ENCODE measurements at regions not wholly inside any gene's neighbourhood (a gene's known extent, or its start where the extent isn't known, plus 50 kb on each side); places are given as distances from the start of the nearest gene placed in this dataset.

DNA sequence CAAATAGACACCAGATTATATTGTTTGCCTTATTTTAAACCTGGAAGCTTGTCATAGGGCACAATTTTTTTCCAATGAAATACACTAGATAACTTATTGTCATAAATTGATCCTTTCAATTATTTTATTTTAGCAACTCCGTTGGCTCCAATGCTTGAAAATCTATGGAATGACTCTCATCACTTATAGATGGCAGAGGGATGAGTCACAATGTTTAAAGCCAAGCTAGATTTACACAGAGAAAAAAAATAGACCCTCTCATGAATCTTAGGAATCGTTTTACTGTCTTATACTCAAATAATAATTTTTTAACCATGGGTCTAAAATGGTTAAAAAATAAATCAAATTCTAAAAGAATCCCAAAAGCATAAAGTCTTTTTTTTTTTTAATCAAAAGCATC lies 1276.6 kb upstream of the FLRT2 start:
- DNase-seq: no peak
- intact Hi-C loops (cut with DNase I): no loop called here
- no peaks in the 10 kb centered on the region for H3K4me1 ChIP-seq
- no peaks in the 10 kb centered on the region for H3K36me3 ChIP-seq
- TF ChIP-seq POLR2A (IDR thresholded peaks at IDR 0.05): no peak
- TF ChIP-seq, protein P1, sequence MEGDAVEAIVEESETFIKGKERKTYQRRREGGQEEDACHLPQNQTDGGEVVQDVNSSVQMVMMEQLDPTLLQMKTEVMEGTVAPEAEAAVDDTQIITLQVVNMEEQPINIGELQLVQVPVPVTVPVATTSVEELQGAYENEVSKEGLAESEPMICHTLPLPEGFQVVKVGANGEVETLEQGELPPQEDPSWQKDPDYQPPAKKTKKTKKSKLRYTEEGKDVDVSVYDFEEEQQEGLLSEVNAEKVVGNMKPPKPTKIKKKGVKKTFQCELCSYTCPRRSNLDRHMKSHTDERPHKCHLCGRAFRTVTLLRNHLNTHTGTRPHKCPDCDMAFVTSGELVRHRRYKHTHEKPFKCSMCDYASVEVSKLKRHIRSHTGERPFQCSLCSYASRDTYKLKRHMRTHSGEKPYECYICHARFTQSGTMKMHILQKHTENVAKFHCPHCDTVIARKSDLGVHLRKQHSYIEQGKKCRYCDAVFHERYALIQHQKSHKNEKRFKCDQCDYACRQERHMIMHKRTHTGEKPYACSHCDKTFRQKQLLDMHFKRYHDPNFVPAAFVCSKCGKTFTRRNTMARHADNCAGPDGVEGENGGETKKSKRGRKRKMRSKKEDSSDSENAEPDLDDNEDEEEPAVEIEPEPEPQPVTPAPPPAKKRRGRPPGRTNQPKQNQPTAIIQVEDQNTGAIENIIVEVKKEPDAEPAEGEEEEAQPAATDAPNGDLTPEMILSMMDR (IDR thresholded peaks at IDR 0.05): no peak
- H3K9me3 ChIP-seq: no peaks in the 10 kb centered on the region
- no peak overlapping the region for H3K27ac ChIP-seq
- 22% methylated on average over 2 of the region's 2 CpGs for WGBS (ENCODE audit: insufficient coverage, low coverage, low lambda C conversion rate, missing lambda C conversion rate)
- no peaks in the 10 kb centered on the region for H3K27me3 ChIP-seq
- H3K4me3 ChIP-seq: no peak overlapping the region
- no peak for ATAC-seq

DNA sequence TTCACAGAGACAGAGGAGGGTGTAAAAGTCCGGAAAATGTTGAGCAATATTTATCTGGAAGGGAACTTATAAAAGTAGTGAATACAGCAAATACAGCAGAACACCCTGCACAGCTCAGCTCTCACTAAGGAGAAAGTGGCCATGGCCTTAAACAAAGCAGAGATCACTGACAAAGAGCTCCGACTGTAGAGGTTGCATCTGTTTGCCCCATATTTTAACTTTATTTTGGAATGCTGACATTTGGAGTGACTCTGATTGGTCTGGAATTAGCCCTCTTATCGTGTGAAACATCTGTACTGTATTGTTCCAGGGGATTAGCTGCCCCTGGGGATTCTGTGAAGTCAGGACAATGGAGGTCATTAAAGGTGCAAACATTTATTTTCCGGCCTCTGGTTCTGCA lies 1275.7 kb upstream of the FLRT2 start:
- ATAC-seq (peak; percentile 73 to 88 (median 82)), DNase-seq (no peak)
- no peaks in the 10 kb centered on the region for H3K4me1 ChIP-seq
- TF ChIP-seq, protein P1 (IDR thresholded peaks at IDR 0.05): no peak
- no peak for TF ChIP-seq POLR2A (IDR thresholded peaks at IDR 0.05)
- H3K27ac ChIP-seq: no peak overlapping the region
- H3K27me3 ChIP-seq: no peaks in the 10 kb centered on the region
- 10% methylated on average over 4 of the region's 4 CpGs for WGBS (ENCODE audit: insufficient coverage, low coverage, low lambda C conversion rate, missing lambda C conversion rate)
- no peaks in the 10 kb centered on the region for H3K9me3 ChIP-seq
- no peak overlapping the region for H3K4me3 ChIP-seq
- no peaks in the 10 kb centered on the region for H3K36me3 ChIP-seq
- intact Hi-C loops (cut with DNase I): no loop called here

DNA sequence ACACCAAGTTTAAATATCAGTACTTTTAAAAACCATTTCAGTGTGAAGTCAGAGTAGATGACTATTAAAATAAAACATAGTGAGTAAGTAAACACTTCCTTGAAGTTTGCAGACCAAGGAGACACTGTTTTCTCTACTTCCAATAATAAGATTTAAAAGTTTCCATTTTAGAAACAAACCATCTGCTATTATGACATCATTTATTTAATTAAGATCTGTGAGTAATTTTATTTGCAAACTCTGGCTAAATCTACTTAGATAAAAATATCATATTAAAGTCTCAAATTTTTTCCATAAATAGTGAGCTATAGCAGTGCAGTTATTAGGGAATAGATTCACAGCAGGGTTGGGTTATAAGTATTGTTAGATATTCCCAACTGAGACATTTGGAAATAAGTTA lies 1267.0 kb upstream of the FLRT2 start:
- no peak for ATAC-seq
- H3K27ac ChIP-seq: no peak overlapping the region
- intact Hi-C loops (cut with DNase I): no loop called here
- H3K36me3 ChIP-seq: no peaks in the 10 kb centered on the region
- no peaks in the 10 kb centered on the region for H3K9me3 ChIP-seq
- H3K27me3 ChIP-seq: no peaks in the 10 kb centered on the region
- TF ChIP-seq, protein P1 (IDR thresholded peaks at IDR 0.05): no peak
- no peak for TF ChIP-seq POLR2A (IDR thresholded peaks at IDR 0.05)
- H3K4me1 ChIP-seq: no peaks in the 10 kb centered on the region
- no peak overlapping the region for H3K4me3 ChIP-seq
- DNase-seq: no peak

DNA sequence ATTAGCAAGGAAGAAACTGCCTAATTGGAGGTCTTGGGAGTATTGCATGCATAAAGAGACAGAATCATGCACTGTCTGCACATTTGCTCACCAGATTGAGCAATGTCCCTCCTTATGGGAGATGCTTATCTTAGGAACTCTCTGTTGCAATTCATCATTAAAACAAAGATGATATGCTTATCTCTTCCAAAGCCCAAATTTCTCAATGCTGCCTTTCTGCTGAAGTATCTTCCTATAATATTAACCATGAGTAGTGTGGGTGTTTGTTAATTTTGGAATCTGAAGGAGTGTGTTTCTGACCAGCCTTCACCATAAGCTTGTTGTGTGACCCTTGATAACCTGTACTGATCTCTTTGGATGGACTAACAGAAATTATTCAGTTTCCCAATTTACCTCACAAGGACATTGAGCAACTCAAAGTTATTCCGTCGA lies 1257.6 kb upstream of the FLRT2 start:
- intact Hi-C loops (cut with DNase I): no loop called here
- ATAC-seq (no peak), DNase-seq (no peak)
- H3K27me3 ChIP-seq: no peaks in the 10 kb centered on the region
- no peaks in the 10 kb centered on the region for H3K4me1 ChIP-seq
- 0% methylated on average over 2 of the region's 2 CpGs for WGBS (ENCODE audit: insufficient coverage, low coverage, low lambda C conversion rate, missing lambda C conversion rate)
- H3K4me3 ChIP-seq: no peak overlapping the region
- no peak overlapping the region for H3K27ac ChIP-seq
- TF ChIP-seq POLR2A (IDR thresholded peaks at IDR 0.05): no peak
- TF ChIP-seq, protein P1 (IDR thresholded peaks at IDR 0.05): no peak
- no peaks in the 10 kb centered on the region for H3K9me3 ChIP-seq
- H3K36me3 ChIP-seq: no peaks in the 10 kb centered on the region

DNA sequence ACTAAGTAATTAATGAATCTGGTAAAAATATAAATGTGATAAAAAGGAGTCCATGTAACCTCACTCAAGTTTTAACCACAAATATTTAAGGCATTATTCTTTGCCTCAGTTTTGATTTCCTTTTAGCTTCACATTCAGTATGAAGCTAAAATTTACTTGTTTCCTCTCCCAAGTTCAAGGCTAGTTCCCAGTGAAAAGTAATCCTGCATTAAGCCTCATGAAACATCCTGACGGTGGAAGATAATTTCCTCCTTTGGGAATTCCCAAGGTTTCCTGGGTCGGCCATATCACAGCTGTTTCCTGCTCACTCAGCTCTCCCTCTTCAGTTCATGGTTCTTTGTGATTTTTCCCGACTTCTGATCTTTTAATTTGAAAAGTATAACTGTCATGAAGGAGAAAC lies 1256.8 kb upstream of the FLRT2 start:
- Histone ChIP-seq H3K4me3 (no peak overlapping the region), H3K4me1 (no peaks in the 10 kb centered on the region), H3K9me3 (no peaks in the 10 kb centered on the region), H3K27me3 (no peaks in the 10 kb centered on the region), H3K27ac (no peak overlapping the region), H3K36me3 (no peaks in the 10 kb centered on the region)
- intact Hi-C loops (cut with DNase I): no loop called here
- DNase-seq (no peak), ATAC-seq (no peak)
- whole genome bisulfite sequencing (ENCODE audit: insufficient coverage, low coverage, low lambda C conversion rate, missing lambda C conversion rate): 25% methylated on average over 3 of the region's 3 CpGs
- TF ChIP-seq, protein P1 (IDR thresholded peaks at IDR 0.05): no peak
- no peak for TF ChIP-seq POLR2A (IDR thresholded peaks at IDR 0.05)
